ENCODE measurements at regions not wholly inside any gene's neighbourhood (a gene's known extent, or its start where the extent isn't known, plus 50 kb on each side); places are given as distances from the start of the nearest gene placed in this dataset.

DNA sequence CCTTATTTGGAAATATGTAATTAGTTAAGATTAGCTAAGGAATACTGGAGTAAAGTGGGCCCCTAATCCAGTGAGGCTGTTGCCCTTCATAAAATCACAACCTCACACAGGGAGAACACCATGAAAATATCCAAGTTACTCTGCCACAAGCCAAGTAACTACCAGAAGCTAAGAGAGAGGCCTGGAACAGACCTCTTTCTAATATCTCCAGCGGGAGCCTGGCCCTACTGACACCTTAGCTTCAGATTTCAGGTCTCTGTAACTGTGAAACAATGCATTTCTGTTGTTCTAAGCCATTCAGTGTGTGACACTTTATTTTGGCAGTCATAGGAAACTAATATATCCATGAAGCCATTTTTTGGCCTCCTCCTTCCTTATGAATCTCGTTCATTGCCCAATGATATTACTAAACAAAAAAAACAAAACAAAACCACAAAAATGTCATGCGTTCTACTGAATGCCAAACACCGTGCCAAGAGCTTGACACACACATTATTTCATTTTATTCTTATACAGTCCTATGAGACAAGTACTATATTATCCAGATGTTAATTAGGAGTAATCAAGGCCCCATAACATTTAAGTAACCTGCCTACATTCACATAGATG, 699.0 kb downstream of the MAT2B start (continued):
- TF ChIP-seq, protein P1, sequence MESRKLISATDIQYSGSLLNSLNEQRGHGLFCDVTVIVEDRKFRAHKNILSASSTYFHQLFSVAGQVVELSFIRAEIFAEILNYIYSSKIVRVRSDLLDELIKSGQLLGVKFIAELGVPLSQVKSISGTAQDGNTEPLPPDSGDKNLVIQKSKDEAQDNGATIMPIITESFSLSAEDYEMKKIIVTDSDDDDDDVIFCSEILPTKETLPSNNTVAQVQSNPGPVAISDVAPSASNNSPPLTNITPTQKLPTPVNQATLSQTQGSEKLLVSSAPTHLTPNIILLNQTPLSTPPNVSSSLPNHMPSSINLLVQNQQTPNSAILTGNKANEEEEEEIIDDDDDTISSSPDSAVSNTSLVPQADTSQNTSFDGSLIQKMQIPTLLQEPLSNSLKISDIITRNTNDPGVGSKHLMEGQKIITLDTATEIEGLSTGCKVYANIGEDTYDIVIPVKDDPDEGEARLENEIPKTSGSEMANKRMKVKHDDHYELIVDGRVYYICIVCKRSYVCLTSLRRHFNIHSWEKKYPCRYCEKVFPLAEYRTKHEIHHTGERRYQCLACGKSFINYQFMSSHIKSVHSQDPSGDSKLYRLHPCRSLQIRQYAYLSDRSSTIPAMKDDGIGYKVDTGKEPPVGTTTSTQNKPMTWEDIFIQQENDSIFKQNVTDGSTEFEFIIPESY (IDR thresholded peaks at IDR 0.05): no peak
- TF ChIP-seq NBN (IDR thresholded peaks at IDR 0.05) (no peak), WRNIP1 (IDR thresholded peaks at IDR 0.05; ENCODE audit: borderline replicate concordance, low read depth, low read length) (no peak), HDGF (IDR thresholded peaks at IDR 0.05) (no peak), RFX5 (IDR thresholded peaks at IDR 0.05; ENCODE audit: low read depth, low read length) (no peak), PAX5 (IDR thresholded peaks at IDR 0.05; ENCODE audit: borderline replicate concordance, low read depth, low read length) (no peak), ZBED1 (IDR thresholded peaks at IDR 0.05; ENCODE audit: borderline replicate concordance) (no peak), NR2F1 (conservative IDR thresholded peaks at IDR 0.05) (no peak), NR2C2 (IDR thresholded peaks at IDR 0.05; ENCODE audit: borderline replicate concordance, control insufficient read depth, insufficient read length, low read depth) (no peak), YY1 (IDR thresholded peaks at IDR 0.05; ENCODE audit: low read depth, low read length) (no peak)
- TF ChIP-seq, protein P2, sequence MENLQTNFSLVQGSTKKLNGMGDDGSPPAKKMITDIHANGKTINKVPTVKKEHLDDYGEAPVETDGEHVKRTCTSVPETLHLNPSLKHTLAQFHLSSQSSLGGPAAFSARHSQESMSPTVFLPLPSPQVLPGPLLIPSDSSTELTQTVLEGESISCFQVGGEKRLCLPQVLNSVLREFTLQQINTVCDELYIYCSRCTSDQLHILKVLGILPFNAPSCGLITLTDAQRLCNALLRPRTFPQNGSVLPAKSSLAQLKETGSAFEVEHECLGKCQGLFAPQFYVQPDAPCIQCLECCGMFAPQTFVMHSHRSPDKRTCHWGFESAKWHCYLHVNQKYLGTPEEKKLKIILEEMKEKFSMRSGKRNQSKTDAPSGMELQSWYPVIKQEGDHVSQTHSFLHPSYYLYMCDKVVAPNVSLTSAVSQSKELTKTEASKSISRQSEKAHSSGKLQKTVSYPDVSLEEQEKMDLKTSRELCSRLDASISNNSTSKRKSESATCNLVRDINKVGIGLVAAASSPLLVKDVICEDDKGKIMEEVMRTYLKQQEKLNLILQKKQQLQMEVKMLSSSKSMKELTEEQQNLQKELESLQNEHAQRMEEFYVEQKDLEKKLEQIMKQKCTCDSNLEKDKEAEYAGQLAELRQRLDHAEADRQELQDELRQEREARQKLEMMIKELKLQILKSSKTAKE (IDR thresholded peaks at IDR 0.05; ENCODE audit: low read depth, poor library complexity, severe bottlenecking): no peak
- TF ChIP-seq, protein P3, sequence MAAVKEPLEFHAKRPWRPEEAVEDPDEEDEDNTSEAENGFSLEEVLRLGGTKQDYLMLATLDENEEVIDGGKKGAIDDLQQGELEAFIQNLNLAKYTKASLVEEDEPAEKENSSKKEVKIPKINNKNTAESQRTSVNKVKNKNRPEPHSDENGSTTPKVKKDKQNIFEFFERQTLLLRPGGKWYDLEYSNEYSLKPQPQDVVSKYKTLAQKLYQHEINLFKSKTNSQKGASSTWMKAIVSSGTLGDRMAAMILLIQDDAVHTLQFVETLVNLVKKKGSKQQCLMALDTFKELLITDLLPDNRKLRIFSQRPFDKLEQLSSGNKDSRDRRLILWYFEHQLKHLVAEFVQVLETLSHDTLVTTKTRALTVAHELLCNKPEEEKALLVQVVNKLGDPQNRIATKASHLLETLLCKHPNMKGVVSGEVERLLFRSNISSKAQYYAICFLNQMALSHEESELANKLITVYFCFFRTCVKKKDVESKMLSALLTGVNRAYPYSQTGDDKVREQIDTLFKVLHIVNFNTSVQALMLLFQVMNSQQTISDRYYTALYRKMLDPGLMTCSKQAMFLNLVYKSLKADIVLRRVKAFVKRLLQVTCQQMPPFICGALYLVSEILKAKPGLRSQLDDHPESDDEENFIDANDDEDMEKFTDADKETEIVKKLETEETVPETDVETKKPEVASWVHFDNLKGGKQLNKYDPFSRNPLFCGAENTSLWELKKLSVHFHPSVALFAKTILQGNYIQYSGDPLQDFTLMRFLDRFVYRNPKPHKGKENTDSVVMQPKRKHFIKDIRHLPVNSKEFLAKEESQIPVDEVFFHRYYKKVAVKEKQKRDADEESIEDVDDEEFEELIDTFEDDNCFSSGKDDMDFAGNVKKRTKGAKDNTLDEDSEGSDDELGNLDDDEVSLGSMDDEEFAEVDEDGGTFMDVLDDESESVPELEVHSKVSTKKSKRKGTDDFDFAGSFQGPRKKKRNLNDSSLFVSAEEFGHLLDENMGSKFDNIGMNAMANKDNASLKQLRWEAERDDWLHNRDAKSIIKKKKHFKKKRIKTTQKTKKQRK (IDR thresholded peaks at IDR 0.05; ENCODE audit: low read depth, low read length): no peak

Measured in GM12878 (cell line).